K562 (cell line): ENCODE measurements at regions not wholly inside any gene's neighbourhood (a gene's known extent, or its start where the extent isn't known, plus 50 kb on each side); places are given as distances from the start of the nearest gene placed in this dataset.

Source experiments
- BRCA1 ChIP-seq, 2 experiments: fragments of 450-650 bp in 1 of 2; sonication (generic) in 1 of 2; formaldehyde crosslinking in 1 of 2; IDR thresholded peaks; 2 replicates each; pipeline versions ENCODE4 v1.5.0 to v1.6.1; 2017 to 2020; ENCODE audit warnings: mild to moderate bottlenecking in 1 of 2, missing genetic modification reagents in 1 of 2
- CSDE1 ChIP-seq, 2 experiments: fragments of 450-650 bp; IDR thresholded peaks; 2 replicates each; pipeline ENCODE4 v1.6.1; 2016; ENCODE audit warnings: mild to moderate bottlenecking in 1 of 2
- DMBX1 ChIP-seq: fragments of 250-450 bp; sonication (Bioruptor Pico); IDR thresholded peaks from 2 replicates; pipeline ENCODE4 v1.8.0; 2022; ENCODE audit warnings: inconsistent platforms, mild to moderate bottlenecking, moderate library complexity, borderline replicate concordance
- STAT5B ChIP-seq: fragments of 250-450 bp; sonication (Bioruptor Pico); IDR thresholded peaks from 2 replicates; pipeline ENCODE4 v1.8.0; 2021; ENCODE audit warnings: mild to moderate bottlenecking, inconsistent platforms
- ZNF146 ChIP-seq: IDR thresholded peaks from one replicate; pipeline ENCODE4 v1.6.1; 2018; ENCODE audit warnings: missing compliant biosample characterization; ENCODE audit not compliant: unreplicated experiment
- TF ChIP-seq, protein P1 (sequence below): fragments of 250-450 bp; sonication (Bioruptor Pico); IDR thresholded peaks from 2 replicates; pipeline ENCODE4 v1.4.0; 2020
- TF ChIP-seq, protein P2 (sequence below): fragments of 250-450 bp; sonication (Bioruptor Pico); IDR thresholded peaks from 2 replicates; pipeline ENCODE4 v1.5.0; 2020; ENCODE audit warnings: mild to moderate bottlenecking
- TF ChIP-seq, protein P3 (sequence below): fragments of 250-450 bp; sonication (Bioruptor Pico); IDR thresholded peaks from 2 replicates; pipeline ENCODE4 v1.5.0; 2022; ENCODE audit warnings: mild to moderate bottlenecking
- TF ChIP-seq, protein P4 (sequence below): sonication (generic); formaldehyde crosslinking; IDR thresholded peaks from 2 replicates; pipeline ENCODE4 v1.5.0; 2020; ENCODE audit warnings: missing genetic modification reagents

DNA sequence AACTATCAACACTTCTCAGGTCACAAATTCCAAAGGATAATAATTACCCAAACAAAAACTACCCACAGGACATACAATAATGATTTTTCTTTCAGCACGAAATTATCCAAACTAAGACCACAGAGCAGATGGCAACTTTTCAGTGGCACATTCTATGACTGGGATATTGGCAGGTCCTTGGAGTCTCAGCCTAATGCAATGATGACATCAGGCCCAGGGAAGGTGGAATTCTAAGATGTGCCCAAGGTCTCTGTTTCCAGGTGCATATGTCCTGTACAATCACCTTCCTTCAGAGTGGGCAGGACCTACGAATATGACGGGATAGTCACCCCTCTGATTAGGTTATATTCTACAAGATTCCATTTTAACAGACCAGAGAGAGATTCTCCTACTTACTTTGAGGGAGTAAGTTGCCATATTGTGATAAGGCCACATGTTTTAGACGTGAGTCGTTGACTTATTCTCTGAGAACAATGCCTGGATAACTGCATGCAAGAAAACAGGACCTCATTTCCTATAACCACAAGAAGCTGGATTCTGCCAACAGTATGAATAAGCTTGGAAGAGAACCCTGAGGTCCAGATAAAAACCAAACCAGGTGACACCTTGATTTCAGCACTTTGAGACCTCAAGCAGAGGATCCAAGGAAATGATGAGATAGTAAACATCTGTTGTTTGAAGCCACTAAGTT, 69.9 kb downstream of the ZC3H11B start (continued):
- TF ChIP-seq, protein P1, sequence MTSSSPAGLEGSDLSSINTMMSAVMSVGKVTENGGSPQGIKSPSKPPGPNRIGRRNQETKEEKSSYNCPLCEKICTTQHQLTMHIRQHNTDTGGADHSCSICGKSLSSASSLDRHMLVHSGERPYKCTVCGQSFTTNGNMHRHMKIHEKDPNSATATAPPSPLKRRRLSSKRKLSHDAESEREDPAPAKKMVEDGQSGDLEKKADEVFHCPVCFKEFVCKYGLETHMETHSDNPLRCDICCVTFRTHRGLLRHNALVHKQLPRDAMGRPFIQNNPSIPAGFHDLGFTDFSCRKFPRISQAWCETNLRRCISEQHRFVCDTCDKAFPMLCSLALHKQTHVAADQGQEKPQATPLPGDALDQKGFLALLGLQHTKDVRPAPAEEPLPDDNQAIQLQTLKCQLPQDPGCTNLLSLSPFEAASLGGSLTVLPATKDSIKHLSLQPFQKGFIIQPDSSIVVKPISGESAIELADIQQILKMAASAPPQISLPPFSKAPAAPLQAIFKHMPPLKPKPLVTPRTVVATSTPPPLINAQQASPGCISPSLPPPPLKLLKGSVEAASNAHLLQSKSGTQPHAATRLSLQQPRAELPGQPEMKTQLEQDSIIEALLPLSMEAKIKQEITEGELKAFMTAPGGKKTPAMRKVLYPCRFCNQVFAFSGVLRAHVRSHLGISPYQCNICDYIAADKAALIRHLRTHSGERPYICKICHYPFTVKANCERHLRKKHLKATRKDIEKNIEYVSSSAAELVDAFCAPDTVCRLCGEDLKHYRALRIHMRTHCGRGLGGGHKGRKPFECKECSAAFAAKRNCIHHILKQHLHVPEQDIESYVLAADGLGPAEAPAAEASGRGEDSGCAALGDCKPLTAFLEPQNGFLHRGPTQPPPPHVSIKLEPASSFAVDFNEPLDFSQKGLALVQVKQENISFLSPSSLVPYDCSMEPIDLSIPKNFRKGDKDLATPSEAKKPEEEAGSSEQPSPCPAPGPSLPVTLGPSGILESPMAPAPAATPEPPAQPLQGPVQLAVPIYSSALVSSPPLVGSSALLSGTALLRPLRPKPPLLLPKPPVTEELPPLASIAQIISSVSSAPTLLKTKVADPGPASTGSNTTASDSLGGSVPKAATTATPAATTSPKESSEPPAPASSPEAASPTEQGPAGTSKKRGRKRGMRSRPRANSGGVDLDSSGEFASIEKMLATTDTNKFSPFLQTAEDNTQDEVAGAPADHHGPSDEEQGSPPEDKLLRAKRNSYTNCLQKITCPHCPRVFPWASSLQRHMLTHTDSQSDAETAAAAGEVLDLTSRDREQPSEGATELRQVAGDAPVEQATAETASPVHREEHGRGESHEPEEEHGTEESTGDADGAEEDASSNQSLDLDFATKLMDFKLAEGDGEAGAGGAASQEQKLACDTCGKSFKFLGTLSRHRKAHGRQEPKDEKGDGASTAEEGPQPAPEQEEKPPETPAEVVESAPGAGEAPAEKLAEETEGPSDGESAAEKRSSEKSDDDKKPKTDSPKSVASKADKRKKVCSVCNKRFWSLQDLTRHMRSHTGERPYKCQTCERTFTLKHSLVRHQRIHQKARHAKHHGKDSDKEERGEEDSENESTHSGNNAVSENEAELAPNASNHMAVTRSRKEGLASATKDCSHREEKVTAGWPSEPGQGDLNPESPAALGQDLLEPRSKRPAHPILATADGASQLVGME (CRISPR knock-in tag) = no peak
- TF ChIP-seq DMBX1 (CRISPR knock-in tag) = no peak
- TF ChIP-seq, protein P2, sequence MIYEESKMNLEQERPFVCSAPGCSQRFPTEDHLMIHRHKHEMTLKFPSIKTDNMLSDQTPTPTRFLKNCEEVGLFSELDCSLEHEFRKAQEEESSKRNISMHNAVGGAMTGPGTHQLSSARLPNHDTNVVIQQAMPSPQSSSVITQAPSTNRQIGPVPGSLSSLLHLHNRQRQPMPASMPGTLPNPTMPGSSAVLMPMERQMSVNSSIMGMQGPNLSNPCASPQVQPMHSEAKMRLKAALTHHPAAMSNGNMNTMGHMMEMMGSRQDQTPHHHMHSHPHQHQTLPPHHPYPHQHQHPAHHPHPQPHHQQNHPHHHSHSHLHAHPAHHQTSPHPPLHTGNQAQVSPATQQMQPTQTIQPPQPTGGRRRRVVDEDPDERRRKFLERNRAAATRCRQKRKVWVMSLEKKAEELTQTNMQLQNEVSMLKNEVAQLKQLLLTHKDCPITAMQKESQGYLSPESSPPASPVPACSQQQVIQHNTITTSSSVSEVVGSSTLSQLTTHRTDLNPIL (CRISPR knock-in tag) = no peak
- no peak for TF ChIP-seq ZNF146 (CRISPR knock-in tag)
- TF ChIP-seq CSDE1 (IDR thresholded peaks at IDR 0.05) = no peak
- TF ChIP-seq, protein P3, sequence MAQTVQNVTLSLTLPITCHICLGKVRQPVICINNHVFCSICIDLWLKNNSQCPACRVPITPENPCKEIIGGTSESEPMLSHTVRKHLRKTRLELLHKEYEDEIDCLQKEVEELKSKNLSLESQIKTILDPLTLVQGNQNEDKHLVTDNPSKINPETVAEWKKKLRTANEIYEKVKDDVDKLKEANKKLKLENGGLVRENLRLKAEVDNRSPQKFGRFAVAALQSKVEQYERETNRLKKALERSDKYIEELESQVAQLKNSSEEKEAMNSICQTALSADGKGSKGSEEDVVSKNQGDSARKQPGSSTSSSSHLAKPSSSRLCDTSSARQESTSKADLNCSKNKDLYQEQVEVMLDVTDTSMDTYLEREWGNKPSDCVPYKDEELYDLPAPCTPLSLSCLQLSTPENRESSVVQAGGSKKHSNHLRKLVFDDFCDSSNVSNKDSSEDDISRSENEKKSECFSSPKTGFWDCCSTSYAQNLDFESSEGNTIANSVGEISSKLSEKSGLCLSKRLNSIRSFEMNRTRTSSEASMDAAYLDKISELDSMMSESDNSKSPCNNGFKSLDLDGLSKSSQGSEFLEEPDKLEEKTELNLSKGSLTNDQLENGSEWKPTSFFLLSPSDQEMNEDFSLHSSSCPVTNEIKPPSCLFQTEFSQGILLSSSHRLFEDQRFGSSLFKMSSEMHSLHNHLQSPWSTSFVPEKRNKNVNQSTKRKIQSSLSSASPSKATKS = no peak
- TF ChIP-seq, protein P4, sequence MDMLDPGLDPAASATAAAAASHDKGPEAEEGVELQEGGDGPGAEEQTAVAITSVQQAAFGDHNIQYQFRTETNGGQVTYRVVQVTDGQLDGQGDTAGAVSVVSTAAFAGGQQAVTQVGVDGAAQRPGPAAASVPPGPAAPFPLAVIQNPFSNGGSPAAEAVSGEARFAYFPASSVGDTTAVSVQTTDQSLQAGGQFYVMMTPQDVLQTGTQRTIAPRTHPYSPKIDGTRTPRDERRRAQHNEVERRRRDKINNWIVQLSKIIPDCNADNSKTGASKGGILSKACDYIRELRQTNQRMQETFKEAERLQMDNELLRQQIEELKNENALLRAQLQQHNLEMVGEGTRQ (CRISPR knock-in tag) = no peak
- TF ChIP-seq STAT5B (CRISPR knock-in tag) = no peak
- no peak for TF ChIP-seq BRCA1 (IDR thresholded peaks at IDR 0.05)
- TF ChIP-seq BRCA1 (CRISPR knock-in tag; IDR thresholded peaks at IDR 0.05) = no peak
